ENCODE measurements at regions not wholly inside any gene's neighbourhood (a gene's known extent, or its start where the extent isn't known, plus 50 kb on each side); places are given as distances from the start of the nearest gene placed in this dataset.
"Not testable (repeated sequence)": the region's sequence is repeated elsewhere in the genome, so short reads cannot be mapped to it uniquely, and the experiment has no call there.

DNA sequence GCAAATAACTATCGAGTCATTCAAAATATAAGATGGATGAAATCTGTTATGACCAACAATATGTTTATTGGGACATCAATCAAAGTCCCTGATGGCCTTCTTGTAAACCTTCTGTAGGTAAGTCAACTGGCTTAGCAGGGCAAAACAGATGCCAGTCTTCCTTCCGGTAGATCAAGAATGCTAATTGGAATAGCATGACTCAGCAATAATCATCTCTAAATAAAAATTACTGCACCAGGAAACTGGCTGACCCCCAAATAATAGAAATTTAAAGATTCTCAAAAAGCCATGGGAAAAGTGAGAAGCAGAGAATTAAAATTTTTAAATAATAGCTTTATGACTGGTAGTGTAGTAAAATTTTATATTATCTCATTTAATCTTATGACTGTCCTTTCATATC lies 1005.4 kb downstream of the OLFM4 start:
- Histone ChIP-seq H3K4me1 (no peaks in the 10 kb centered on the region), H3K9me3 (no peaks in the 10 kb centered on the region), H3K4me3 (no peak overlapping the region), H3K27me3 (no peaks in the 10 kb centered on the region), H3K27ac (no peak overlapping the region), H3K36me3 (no peaks in the 10 kb centered on the region)
- DNase-seq (no peak), ATAC-seq (no peak)
- TF ChIP-seq, protein P1, sequence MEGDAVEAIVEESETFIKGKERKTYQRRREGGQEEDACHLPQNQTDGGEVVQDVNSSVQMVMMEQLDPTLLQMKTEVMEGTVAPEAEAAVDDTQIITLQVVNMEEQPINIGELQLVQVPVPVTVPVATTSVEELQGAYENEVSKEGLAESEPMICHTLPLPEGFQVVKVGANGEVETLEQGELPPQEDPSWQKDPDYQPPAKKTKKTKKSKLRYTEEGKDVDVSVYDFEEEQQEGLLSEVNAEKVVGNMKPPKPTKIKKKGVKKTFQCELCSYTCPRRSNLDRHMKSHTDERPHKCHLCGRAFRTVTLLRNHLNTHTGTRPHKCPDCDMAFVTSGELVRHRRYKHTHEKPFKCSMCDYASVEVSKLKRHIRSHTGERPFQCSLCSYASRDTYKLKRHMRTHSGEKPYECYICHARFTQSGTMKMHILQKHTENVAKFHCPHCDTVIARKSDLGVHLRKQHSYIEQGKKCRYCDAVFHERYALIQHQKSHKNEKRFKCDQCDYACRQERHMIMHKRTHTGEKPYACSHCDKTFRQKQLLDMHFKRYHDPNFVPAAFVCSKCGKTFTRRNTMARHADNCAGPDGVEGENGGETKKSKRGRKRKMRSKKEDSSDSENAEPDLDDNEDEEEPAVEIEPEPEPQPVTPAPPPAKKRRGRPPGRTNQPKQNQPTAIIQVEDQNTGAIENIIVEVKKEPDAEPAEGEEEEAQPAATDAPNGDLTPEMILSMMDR (IDR thresholded peaks at IDR 0.05): no peak
- intact Hi-C loops (cut with DNase I): no loop called here

DNA sequence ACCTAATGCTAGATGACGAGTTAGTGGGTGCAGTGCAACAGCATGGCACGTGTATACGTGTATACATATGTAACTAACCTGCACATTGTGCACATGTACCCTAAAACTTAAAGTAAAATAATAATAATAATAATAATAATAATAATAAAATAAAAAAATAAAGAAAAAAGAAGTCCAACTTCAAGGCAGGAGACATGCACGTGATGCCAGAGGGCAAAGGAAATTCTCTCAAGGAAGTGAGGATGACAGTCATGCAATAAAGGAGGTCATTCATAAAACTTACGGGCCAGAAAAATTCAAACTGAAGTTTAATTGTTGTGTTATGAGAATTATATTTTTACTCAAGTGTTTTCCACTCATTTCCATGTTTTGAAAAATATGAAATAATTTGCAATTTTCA lies 1028.8 kb downstream of the OLFM4 start:
- H3K4me1 ChIP-seq; DNase-seq; H3K27ac ChIP-seq; intact Hi-C loops (cut with DNase I); H3K9me3 ChIP-seq; H3K4me3 ChIP-seq; H3K36me3 ChIP-seq; ATAC-seq; H3K27me3 ChIP-seq: not testable (repeated sequence)

DNA sequence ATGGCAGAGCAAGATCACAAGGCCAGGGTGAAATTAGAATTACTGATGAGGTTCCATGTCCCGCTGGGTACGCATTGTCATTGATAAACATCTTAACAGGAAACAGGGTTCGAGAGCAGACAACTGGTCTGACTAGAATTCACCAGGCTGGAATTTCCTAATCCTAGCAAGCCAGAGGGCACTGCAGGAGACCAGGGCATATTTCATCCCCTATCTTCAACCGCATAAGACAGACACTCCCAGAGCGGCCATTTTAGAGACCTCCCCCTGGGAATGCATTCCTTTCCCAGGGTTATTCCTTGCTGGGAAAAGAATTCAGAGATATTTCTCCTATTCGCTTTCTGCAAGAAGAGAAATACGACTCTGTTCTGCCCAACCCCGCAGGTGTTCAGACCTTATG lies 1041.3 kb downstream of the OLFM4 start:
- ATAC-seq; H3K4me1 ChIP-seq; H3K4me3 ChIP-seq; H3K27ac ChIP-seq; H3K36me3 ChIP-seq; H3K27me3 ChIP-seq; H3K9me3 ChIP-seq; DNase-seq; intact Hi-C loops (cut with DNase I): not testable (repeated sequence)

DNA sequence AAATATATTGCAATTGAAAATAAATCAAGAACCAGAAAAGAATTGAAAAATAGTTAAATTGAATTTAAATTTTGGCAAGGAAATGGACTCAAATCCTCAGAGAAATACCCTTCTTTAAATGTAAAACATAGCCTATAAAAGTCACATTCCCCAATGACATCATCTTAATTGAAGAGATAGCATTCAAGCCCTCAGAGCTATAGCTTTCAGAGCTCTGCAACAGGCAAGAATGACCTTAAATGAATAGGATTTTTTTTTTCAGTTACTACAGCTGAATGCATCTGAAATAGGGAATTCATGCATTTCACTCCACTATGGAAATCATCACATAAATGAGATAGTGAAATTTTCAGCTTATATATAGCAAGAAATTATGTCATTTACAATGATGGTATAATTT lies 1049.0 kb downstream of the OLFM4 start:
- no peaks in the 10 kb centered on the region for H3K4me1 ChIP-seq
- ATAC-seq (no peak), DNase-seq (no peak)
- H3K9me3 ChIP-seq: no peaks in the 10 kb centered on the region
- H3K27ac ChIP-seq: no peak overlapping the region
- intact Hi-C loops (cut with DNase I): no loop called here
- no peaks in the 10 kb centered on the region for H3K27me3 ChIP-seq
- no peak overlapping the region for H3K4me3 ChIP-seq
- no peaks in the 10 kb centered on the region for H3K36me3 ChIP-seq
- TF ChIP-seq, protein P1 (IDR thresholded peaks at IDR 0.05): no peak

DNA sequence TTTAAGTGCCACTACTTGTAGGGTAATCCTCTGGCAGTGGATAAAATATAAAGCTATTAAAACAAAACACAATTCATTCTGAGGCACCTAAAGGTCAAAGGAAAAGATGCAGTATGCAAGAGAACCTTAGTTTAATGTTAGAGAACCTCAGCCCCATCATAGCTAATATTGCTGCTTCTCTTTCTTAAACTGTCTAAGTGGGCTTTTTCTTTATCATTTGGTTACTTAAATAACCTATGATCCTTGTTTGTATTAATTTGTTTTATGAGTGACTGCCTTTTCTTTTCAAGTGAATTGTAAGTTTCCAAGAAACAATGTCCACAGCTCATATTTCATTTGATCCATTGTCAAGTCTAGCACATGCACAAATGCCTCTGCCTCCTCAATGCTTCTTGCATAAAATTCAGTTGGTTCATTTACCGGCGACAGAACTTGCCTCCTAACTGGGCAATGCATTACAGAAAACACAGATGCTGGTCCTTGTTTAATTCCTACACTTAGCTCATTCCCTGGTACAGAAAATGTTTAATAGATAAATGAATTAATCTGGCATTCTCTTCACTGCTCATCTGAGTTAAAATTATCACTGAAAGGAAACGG lies 1049.8 kb downstream of the OLFM4 start:
- no peaks in the 10 kb centered on the region for H3K9me3 ChIP-seq
- no peak overlapping the region for H3K27ac ChIP-seq
- H3K27me3 ChIP-seq: no peaks in the 10 kb centered on the region
- DNase-seq (no peak), ATAC-seq (no peak)
- no peaks in the 10 kb centered on the region for H3K4me1 ChIP-seq
- intact Hi-C loops (cut with DNase I): no loop called here
- no peak overlapping the region for H3K4me3 ChIP-seq
- no peaks in the 10 kb centered on the region for H3K36me3 ChIP-seq
- TF ChIP-seq, protein P1 (IDR thresholded peaks at IDR 0.05): no peak

DNA sequence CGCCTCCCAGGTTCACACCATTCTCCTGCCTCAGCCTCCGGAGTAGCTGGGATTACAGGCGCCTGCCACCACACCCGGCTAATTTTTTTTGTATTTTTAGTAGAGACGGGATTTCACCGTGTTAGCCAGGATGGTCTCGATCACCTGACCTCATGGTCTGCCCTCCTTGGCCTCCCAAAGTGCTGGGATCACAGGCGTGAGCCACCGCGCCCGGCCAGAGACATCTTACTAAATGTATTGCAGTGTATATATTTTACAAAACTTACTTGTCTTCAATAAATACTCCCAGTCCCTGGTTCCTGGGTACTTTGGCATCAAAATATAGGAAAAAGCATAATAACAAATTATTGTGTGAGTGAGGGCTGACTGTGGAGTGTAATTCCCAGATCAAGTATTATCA lies 1053.7 kb downstream of the OLFM4 start:
- DNase-seq; H3K4me1 ChIP-seq; H3K9me3 ChIP-seq; H3K36me3 ChIP-seq; intact Hi-C loops (cut with DNase I); H3K4me3 ChIP-seq; H3K27me3 ChIP-seq; H3K27ac ChIP-seq; ATAC-seq: not testable (repeated sequence)

DNA sequence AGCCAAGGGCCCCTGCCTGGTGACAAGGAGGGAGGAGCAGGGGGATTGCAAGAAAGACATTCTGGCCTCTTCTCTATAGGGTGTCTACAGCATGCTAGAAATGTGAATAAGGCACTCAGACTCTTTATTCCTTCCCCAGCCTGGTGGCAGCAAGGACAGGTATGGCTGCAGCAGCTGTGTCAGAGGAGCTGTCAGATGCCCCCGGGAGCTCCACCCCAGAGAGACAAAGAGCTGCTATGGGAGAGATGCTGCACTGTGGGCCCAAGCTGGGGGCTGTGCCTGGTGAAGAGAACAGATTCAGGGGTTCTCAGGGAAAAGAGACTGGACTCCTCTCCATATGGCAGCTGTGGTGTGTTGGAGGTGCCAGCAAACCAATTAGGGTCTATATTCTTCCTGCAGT lies 1063.3 kb downstream of the OLFM4 start:
- Histone ChIP-seq H3K36me3 (no peaks in the 10 kb centered on the region), H3K9me3 (no peaks in the 10 kb centered on the region), H3K4me1 (no peaks in the 10 kb centered on the region), H3K4me3 (no peak overlapping the region), H3K27me3 (no peaks in the 10 kb centered on the region), H3K27ac (no peak overlapping the region)
- ATAC-seq: no peak
- intact Hi-C loops (cut with DNase I): no loop called here
- TF ChIP-seq, protein P1 (IDR thresholded peaks at IDR 0.05): no peak
- no peak for DNase-seq

Measured in upper lobe of right lung (tissue), 1 donor.